HepG2 (cell line): ENCODE measurements at regions not wholly inside any gene's neighbourhood (a gene's known extent, or its start where the extent isn't known, plus 50 kb on each side); places are given as distances from the start of the nearest gene placed in this dataset.

ENCODE experiments used
- ATAC-seq: fragments of 200-7000 bp; cut with Tn5 transposase; 3 replicates; pipeline ENCODE4 v1.9.1; 2020; ENCODE audit warnings: mild to moderate bottlenecking, moderate library complexity
- BruUV-seq: library from RNA; stranded (reverse); fragments of 400-500 nt; replicated peaks from 2 replicates; lab custom pipeline; 2021; lab: Mats Ljungman, UMichigan
- CTCF ChIA-PET: fragments of 300-600 bp; formaldehyde crosslinking; extraction: SDS; loops from one replicate; lab custom pipeline; 2021; ENCODE audit warnings: low total read pairs, inconsistent platforms, low intra/inter-chr PET ratio; lab: Yijun Ruan, JAX
- POLR2A ChIA-PET: fragments of 350-600 bp; sonication (Branson Sonifier 250); formaldehyde crosslinking; loops from one replicate; lab custom pipeline; 2020; ENCODE audit warnings: antibody characterized with exemption, inconsistent platforms; lab: Yijun Ruan, JAX
- DNase-seq: peaks from one replicate; pipeline ENCODE4 v3.0.0-alpha.2; 2015; ENCODE audit warnings: low spot score
- FAIRE-seq: peaks from 3 replicates; lab custom pipeline; 2011; peaks lifted over from hg19 to GRCh38; lab: Jason Lieb, UNC
- H2AFZ ChIP-seq: one replicate; pipeline ENCODE4 v1.6.1; 2011; ENCODE audit warnings: low read length, inconsistent platforms
- H3K27ac ChIP-seq: fragments of 300-600 bp; 3 replicates; pipeline ENCODE4 v1.8.0; 2011; ENCODE audit warnings: mixed run types, mild to moderate bottlenecking, mixed read lengths, low read length, inconsistent platforms; ENCODE audit not compliant: insufficient read depth; ENCODE audit errors: extremely low read length
- H3K27me3 ChIP-seq, 2 experiments: fragments of 200-600 bp in 1 of 2; 2 replicates in 1 of 2; 3 replicates in 1 of 2; pipeline versions ENCODE4 v1.6.0 to v1.8.0; 2011; ENCODE audit warnings: low read length in 2 of 2, mild to moderate bottlenecking in 2 of 2, moderate library complexity in 2 of 2, inconsistent platforms in 1 of 2; ENCODE audit not compliant: insufficient read depth in 2 of 2, control insufficient read depth in 1 of 2
- H3K36me3 ChIP-seq, 2 experiments: fragments of 200-600 bp in 1 of 2; replicated peaks in 1 of 2; 2 replicates in 1 of 2; 3 replicates in 1 of 2; pipeline versions ENCODE4 v1.5.1 to v1.8.0; 2011; ENCODE audit warnings: low read length in 2 of 2, inconsistent platforms in 1 of 2; ENCODE audit not compliant: insufficient read depth in 2 of 2, control insufficient read depth in 1 of 2
- H3K4me1 ChIP-seq: 2 replicates; pipeline ENCODE4 v1.5.1; 2012; ENCODE audit warnings: low read length, inconsistent platforms; ENCODE audit not compliant: insufficient read depth
- H3K4me2 ChIP-seq: 2 replicates; pipeline ENCODE4 v1.6.0; 2011; ENCODE audit warnings: low read depth, low read length, inconsistent platforms
- H3K4me3 ChIP-seq, 3 experiments: fragments of 200-600 bp in 1 of 3; sonication (generic), shearing (Covaris generic) in 1 of 3; replicated peaks in 1 of 3; 2 replicates each; pipeline ENCODE4 v1.5.1; 2011 to 2016; ENCODE audit warnings: low read length in 3 of 3, inconsistent platforms in 2 of 3, low read depth in 2 of 3, mild to moderate bottlenecking in 2 of 3, control low read depth in 1 of 3, mixed read lengths in 1 of 3; ENCODE audit not compliant: insufficient read depth in 1 of 3
- H3K79me2 ChIP-seq: one replicate; pipeline ENCODE4 v1.6.1; 2011; ENCODE audit warnings: low read length, inconsistent platforms; ENCODE audit not compliant: insufficient read depth
- H3K9ac ChIP-seq: 2 replicates; pipeline ENCODE4 v1.6.0; 2011; ENCODE audit warnings: mild to moderate bottlenecking, low read depth, low read length, inconsistent platforms; ENCODE audit not compliant: insufficient read depth
- H3K9me3 ChIP-seq: 2 replicates; pipeline ENCODE4 v1.5.1; 2012; ENCODE audit warnings: mild to moderate bottlenecking, low read length
- H4K20me1 ChIP-seq: 2 replicates; pipeline ENCODE4 v1.6.0; 2011; ENCODE audit warnings: inconsistent platforms, mild to moderate bottlenecking, low read length, moderate library complexity; ENCODE audit not compliant: insufficient read depth
- BORCS8-MEF2B ChIP-seq: sonication (generic); formaldehyde crosslinking; IDR thresholded peaks from 2 replicates; pipeline ENCODE4 v1.8.0; 2022; ENCODE audit warnings: mild to moderate bottlenecking, missing genetic modification reagents
- CEBPB ChIP-seq: IDR thresholded peaks from 2 replicates; pipeline ENCODE4 v1.6.1; 2011; ENCODE audit warnings: low read depth, low read length, improper control_type of control experiment, borderline replicate concordance
- JUND ChIP-seq: sonication (generic); formaldehyde crosslinking; IDR thresholded peaks from 2 replicates; pipeline ENCODE4 v1.8.0; 2022; ENCODE audit warnings: mild to moderate bottlenecking, missing genetic modification reagents
- KDM1A ChIP-seq: IDR thresholded peaks from 2 replicates; pipeline ENCODE4 v1.6.1; 2016; ENCODE audit warnings: missing compliant biosample characterization
- NFKBIZ ChIP-seq: IDR thresholded peaks from 2 replicates; pipeline ENCODE4 v1.6.1; 2018; ENCODE audit warnings: missing genetic modification reagents, missing compliant biosample characterization
- POLR2A ChIP-seq, 2 experiments: IDR thresholded peaks; 2 replicates each; pipeline ENCODE4 v1.6.1; 2011; ENCODE audit warnings: low read depth in 2 of 2, low read length in 2 of 2, mild to moderate bottlenecking in 1 of 2, moderate library complexity in 1 of 2; ENCODE audit not compliant: insufficient read depth in 1 of 2
- RXRB ChIP-seq: IDR thresholded peaks from 2 replicates; pipeline ENCODE4 v1.6.1; 2016; ENCODE audit warnings: borderline replicate concordance, missing genetic modification reagents, missing compliant biosample characterization
- ZNF235 ChIP-seq: sonication (generic); formaldehyde crosslinking; IDR thresholded peaks from 2 replicates; pipeline ENCODE4 v1.8.1; 2023; ENCODE audit warnings: mild to moderate bottlenecking, missing genetic modification reagents, borderline replicate concordance
- WGBS: methylation state at CpG from one replicate; pipeline ENCODE4 v1.1.6; 2017; ENCODE audit warnings: low lambda C conversion rate; 5-methylcytosine and 5-hydroxymethylcytosine counted together
- in situ Hi-C: cut with HindIII; loops from 2 replicates; pipeline ENCODE4 v1.10.0; 2017; ENCODE audit warnings: low pct_unique_long_range_greater_than_20kb; ENCODE audit not compliant: extremely low pct_ligation_motif_present
- intact Hi-C: fragments of 100-400 bp; cut with micrococcal nuclease; formaldehyde crosslinking; loops from one replicate; pipeline ENCODE4 v1.10.0; 2022; ENCODE audit not compliant: unreplicated experiment
- TF ChIP-seq, protein P1 (sequence below), 2 experiments: fragments of 450-650 bp in 1 of 2; sonication (generic) in 1 of 2; formaldehyde crosslinking in 1 of 2; IDR thresholded peaks; 2 replicates each; pipeline versions ENCODE4 v1.6.1 to v1.8.0; 2016 to 2022; ENCODE audit warnings: antibody characterized with exemption in 1 of 2, mild to moderate bottlenecking in 1 of 2, missing genetic modification reagents in 1 of 2
- TF ChIP-seq, protein P2 (sequence below): sonication (generic); formaldehyde crosslinking; IDR thresholded peaks from 2 replicates; pipeline ENCODE4 v1.4.0; 2020; ENCODE audit warnings: missing genetic modification reagents, borderline replicate concordance

DNA sequence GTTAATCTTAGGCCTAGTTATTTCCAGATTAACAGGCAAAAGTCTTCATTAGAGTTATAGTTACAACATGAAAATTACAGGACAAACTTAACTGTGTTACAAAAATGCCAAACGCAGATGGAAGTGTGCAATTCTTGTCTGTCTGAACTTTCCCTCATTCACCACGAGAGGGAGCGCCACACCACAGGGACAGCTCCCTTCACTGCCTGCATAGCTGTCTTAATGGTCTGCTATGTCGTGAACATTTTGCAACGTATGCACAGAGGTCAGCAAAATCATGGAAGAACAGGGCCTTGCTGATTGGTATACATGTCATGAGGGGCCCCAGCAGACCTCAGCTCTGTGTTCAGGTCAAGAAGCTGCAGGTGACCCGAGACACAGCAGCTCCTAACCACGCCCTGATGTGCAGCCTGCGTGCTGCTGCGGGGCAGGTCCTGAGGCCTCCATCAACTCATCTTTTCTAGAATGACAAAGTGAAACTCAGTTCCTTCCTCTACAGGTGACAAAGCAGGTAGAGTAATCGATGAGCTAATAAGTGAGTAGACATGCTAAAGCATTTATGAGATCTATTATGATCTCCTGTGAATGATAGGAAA lies 78.8 kb upstream of the ATP8B1 start:
- intact Hi-C loops (loop anchor here (1.0 to 10.0 kb wide), 9 partner anchors 75 to 1195 kb away; no protein-coding TSS in a partner anchor), in situ Hi-C loops (loop anchor here (5.0 to 25.0 kb wide), 2 partner anchors 230 to 615 kb away; no protein-coding TSS in a partner anchor)
- DNase-seq (peak; percentile 75), FAIRE-seq (peak; percentile 86), ATAC-seq (peak; percentile 98)
- Histone ChIP-seq H3K79me2 (no peaks in the 10 kb centered on the region), H3K4me2 (peak overlapping the region; percentile 90), H3K27me3 (0 out of 5 replicates have a peak, but pooled peaks cover 0 to 4% of the 10 kb centered on the region in 2 experiments), H3K9ac (no peak overlapping the region), H4K20me1 (no peaks in the 10 kb centered on the region), H2AFZ (no peak overlapping the region), H3K36me3 (no peaks in the 10 kb centered on the region), H3K4me3 (peak overlapping the region; percentile 48 to 67 (median 51); a peak in 5 of 6 replicates), H3K27ac (no peak overlapping the region), H3K9me3 (no peaks in the 10 kb centered on the region), H3K4me1 (peaks cover 22% of the 10 kb centered on the region)
- POLR2A ChIA-PET = interaction anchor here (0.8 to 1.0 kb wide), 2 partner anchors 46 to 535 kb away, joined by 3 read pairs; no protein-coding TSS in a partner anchor
- no TSS peak for BruUV-seq
- WGBS = under 1% methylated on average over 6 of the region's 10 CpGs
- CTCF ChIA-PET = interaction anchor here (0.7 to 2.1 kb wide), 8 partner anchors 161 to 882 kb away, joined by 3 to 9 read pairs (median 4); no protein-coding TSS in a partner anchor
- TF ChIP-seq, protein P1, sequence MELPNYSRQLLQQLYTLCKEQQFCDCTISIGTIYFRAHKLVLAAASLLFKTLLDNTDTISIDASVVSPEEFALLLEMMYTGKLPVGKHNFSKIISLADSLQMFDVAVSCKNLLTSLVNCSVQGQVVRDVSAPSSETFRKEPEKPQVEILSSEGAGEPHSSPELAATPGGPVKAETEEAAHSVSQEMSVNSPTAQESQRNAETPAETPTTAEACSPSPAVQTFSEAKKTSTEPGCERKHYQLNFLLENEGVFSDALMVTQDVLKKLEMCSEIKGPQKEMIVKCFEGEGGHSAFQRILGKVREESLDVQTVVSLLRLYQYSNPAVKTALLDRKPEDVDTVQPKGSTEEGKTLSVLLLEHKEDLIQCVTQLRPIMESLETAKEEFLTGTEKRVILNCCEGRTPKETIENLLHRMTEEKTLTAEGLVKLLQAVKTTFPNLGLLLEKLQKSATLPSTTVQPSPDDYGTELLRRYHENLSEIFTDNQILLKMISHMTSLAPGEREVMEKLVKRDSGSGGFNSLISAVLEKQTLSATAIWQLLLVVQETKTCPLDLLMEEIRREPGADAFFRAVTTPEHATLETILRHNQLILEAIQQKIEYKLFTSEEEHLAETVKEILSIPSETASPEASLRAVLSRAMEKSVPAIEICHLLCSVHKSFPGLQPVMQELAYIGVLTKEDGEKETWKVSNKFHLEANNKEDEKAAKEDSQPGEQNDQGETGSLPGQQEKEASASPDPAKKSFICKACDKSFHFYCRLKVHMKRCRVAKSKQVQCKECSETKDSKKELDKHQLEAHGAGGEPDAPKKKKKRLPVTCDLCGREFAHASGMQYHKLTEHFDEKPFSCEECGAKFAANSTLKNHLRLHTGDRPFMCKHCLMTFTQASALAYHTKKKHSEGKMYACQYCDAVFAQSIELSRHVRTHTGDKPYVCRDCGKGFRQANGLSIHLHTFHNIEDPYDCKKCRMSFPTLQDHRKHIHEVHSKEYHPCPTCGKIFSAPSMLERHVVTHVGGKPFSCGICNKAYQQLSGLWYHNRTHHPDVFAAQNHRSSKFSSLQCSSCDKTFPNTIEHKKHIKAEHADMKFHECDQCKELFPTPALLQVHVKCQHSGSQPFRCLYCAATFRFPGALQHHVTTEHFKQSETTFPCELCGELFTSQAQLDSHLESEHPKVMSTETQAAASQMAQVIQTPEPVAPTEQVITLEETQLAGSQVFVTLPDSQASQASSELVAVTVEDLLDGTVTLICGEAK (IDR thresholded peaks at IDR 0.05) = no peak
- TF ChIP-seq, protein P1 (CRISPR knock-in tag; IDR thresholded peaks at IDR 0.05) = no peak
- TF ChIP-seq JUND (CRISPR knock-in tag) (no peak), RXRB (CRISPR knock-in tag) (0 out of 2 replicates have a peak, but pooled peaks have one; percentile 23), KDM1A (CRISPR knock-in tag) (no peak), NFKBIZ (no peak), POLR2A (IDR thresholded peaks at IDR 0.05; ENCODE audit: insufficient read depth in 1 of 2, low read depth in 2 of 2, low read length in 2 of 2) (no peak), ZNF235 (CRISPR knock-in tag) (no peak), BORCS8-MEF2B (CRISPR knock-in tag) (no peak), CEBPB (0 out of 2 replicates have a peak, but pooled peaks have one; percentile 50)
- TF ChIP-seq, protein P2, sequence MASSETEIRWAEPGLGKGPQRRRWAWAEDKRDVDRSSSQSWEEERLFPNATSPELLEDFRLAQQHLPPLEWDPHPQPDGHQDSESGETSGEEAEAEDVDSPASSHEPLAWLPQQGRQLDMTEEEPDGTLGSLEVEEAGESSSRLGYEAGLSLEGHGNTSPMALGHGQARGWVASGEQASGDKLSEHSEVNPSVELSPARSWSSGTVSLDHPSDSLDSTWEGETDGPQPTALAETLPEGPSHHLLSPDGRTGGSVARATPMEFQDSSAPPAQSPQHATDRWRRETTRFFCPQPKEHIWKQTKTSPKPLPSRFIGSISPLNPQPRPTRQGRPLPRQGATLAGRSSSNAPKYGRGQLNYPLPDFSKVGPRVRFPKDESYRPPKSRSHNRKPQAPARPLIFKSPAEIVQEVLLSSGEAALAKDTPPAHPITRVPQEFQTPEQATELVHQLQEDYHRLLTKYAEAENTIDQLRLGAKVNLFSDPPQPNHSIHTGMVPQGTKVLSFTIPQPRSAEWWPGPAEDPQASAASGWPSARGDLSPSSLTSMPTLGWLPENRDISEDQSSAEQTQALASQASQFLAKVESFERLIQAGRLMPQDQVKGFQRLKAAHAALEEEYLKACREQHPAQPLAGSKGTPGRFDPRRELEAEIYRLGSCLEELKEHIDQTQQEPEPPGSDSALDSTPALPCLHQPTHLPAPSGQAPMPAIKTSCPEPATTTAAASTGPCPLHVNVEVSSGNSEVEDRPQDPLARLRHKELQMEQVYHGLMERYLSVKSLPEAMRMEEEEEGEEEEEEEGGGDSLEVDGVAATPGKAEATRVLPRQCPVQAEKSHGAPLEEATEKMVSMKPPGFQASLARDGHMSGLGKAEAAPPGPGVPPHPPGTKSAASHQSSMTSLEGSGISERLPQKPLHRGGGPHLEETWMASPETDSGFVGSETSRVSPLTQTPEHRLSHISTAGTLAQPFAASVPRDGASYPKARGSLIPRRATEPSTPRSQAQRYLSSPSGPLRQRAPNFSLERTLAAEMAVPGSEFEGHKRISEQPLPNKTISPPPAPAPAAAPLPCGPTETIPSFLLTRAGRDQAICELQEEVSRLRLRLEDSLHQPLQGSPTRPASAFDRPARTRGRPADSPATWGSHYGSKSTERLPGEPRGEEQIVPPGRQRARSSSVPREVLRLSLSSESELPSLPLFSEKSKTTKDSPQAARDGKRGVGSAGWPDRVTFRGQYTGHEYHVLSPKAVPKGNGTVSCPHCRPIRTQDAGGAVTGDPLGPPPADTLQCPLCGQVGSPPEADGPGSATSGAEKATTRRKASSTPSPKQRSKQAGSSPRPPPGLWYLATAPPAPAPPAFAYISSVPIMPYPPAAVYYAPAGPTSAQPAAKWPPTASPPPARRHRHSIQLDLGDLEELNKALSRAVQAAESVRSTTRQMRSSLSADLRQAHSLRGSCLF = no peak
